ENCODE measurements at regions not wholly inside any gene's neighbourhood (a gene's known extent, or its start where the extent isn't known, plus 50 kb on each side); places are given as distances from the start of the nearest gene placed in this dataset.

DNA sequence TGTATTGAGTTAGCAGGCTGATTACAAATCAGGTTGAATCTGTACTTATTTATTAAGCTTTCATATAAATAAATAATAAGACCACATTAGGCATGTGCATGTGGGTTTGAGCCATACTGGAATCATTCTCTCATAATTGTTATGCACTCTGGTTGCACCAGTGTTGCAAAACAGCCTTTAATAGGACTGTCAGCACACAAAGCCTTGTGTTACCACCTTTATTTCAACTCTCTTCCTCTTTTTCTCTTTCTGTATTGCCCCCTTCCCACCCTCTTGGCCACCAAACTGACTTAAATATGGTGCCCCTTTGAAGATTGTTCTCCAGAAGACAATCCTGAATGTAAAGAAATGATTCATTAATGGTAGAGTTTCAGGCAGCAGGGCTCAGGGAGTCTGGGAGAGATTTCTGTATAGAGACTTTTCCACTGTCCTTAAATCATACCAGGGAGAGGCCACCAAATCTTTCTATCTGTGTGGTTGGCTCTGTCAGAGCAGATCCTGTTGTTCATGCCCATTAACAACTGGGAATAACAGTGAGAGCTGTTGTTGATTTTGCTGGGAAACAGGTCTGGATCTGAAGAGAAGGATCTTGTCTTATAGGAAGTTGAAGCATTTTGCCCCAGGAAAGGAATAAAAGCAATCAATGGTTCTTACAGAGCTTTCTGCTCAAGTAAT, 131.6 kb upstream of the SOX4 start:
- DNase-seq, result no peak

DNA sequence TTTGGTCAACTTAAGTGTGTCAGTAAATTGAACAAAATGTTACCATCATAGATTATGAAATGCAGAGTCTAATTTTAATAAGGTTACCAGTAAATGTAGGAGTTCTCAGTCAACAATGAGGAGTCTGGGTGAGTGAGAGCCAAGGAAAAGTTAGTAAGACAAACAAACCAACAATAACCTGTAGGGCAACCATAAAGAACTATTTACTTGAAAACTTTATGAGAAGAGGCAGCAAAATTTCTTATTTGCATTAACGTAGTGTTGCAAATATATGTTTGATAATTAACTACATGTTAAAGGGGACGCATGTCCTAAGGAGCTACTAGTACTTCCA, 131.1 kb upstream of the SOX4 start:
- no peak for DNase-seq

GRCh38 chr6:21467091-21467490, 126.5 kb upstream of the SOX4 start:
- DNase-seq, result no peak

DNA sequence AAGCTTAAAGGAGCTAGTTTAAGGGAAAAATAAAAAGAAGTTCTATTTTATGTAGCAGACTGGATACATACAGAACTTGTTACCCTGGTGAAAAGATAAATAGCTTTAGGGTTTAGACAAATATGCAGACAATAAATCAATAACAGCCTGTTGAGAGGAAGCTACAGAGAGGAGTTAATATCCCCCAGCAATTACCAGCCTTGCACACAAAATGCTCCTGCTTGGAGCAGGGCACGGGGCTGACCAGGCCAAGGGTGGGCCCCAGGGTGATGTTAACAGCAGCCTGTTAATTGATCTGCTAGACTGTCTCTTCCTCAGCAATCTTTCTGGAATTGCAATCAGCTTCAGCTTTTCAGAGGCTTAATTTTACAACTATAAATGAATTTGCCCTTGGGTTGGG, 125.1 kb upstream of the SOX4 start:
- no peak for DNase-seq

- DNase-seq, result no peak
Measured at GRCh38 chr6:21469213-21469612, 124.3 kb upstream of the SOX4 start.

- DNase-seq, result no peak
Measured at GRCh38 chr6:21476112-21476511, 117.4 kb upstream of the SOX4 start.

GRCh38 chr6:21478411-21478810, 115.1 kb upstream of the SOX4 start:
- no peak for DNase-seq

DNA sequence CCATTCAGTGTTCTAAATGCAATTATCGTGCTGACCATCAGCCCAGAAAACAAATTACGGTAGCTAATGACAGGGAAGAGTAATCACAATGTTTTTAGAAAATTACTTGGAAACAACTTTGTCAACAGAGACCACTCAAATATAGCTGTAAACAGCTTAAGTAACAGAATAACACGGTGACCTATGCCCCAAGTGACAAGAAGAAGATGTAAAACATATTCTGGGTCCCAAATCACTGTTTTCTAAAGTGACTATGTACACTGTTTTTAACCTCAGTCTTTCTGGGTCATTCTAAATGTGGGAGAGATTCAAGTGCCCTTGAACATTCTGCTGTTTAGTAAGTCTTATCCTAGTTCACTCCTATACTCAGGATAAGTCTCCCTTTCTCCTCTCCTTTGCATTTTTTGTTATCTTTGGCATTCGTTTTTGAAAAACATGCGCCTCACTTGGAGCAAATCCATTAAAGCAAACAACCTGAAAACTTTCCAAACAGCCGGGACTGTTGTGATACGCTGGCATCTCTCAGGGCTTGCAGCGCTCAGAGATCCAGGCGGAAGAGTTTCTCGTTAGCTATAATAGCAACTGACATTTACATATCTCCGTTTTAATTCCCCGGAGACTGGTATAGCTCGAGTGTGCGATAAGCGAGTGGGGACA, 114.5 kb upstream of the SOX4 start:
- peak in 9 of 58 donors; percentile 0 to 10 (median 2) for DNase-seq

DNA sequence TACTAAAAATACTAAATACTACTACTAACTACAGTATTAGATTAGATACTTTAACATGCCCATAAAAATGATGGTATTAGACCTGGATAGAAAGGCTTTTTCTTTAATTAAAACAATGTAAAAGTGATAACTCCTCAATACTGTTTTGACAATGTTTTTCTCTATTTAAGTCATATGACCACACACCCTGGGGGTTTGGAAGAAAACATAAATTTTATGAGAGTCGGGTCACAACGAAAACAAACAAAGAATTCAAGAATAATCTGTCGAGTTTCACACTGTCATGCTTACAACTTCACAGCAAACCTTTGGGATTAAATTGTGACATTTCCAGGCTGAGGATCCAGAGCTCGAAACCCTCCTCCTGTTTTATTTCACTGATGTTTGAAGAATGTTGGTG, 107.4 kb upstream of the SOX4 start:
- no peak for DNase-seq

GRCh38 chr6:21489826-21490225, 103.7 kb upstream of the SOX4 start:
- no peak for DNase-seq

DNA sequence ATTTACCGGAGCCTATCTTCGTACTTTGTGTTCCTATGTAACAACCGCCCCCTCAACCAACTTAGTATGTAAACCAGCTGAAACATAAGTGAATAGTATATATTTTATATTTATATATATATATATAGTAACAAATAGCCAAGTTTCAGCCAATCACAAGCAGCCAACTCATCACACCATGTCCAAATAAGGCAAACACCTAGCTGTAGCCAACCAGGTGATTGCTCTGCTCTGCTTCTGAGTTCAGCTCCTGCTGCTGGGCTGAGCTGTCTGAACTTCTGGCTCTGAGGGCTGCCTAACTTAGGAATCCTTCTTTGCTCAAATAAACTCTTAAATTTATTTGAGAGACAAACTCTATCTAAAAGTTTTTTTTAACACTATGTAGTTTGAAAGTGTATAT, 101.6 kb upstream of the SOX4 start:
- DNase-seq, result no peak

- no peak for DNase-seq
Measured at GRCh38 chr6:21494505-21494904, 99.0 kb upstream of the SOX4 start.

GRCh38 chr6:21496196-21496595, 97.4 kb upstream of the SOX4 start:
- DNase-seq, result no peak

DNA sequence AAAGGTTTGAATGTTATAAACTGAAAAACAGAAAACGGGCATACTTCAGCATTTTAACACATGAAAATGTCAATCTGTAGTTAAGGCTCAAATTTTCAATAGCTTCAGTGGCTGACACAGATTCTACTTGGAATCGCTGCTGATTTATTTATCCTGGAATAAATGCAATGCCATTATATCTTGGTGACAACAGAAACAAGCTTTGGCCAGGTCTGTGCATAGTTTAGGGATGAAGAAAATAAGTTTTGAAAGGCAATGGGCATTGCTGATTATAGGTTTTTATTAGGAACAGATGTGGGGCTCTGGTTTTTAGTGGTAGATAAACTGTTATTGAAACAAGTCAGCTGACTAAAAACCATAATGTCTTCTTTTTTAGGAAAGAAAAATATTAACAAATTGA, 96.8 kb upstream of the SOX4 start:
- DNase-seq, result no peak

- no peak for DNase-seq
Measured at GRCh38 chr6:21500314-21501020, 93.1 kb upstream of the SOX4 start.

- DNase-seq, result no peak
Measured at GRCh38 chr6:21501021-21501354, 92.6 kb upstream of the SOX4 start.

DNA sequence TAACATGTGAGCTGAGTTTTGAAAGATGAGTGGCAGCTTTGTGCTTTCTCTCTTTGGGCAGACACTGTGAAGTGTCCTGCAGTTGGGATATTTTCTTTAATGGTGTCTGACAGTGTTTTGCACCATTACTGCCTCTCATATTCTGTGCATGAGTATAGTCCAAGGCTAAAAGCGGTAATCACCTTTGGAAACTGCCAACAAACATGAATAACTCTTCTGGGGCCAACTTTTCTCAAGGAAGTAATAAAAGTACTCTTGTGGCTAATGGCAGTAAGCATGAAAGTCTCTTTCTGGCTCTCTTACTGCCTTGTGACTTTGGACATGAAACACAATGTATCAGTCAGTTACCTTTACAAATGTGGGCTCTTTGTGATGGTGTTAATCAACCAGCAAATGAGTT, 91.7 kb upstream of the SOX4 start:
- no peak for DNase-seq

GRCh38 chr6:21502682-21503081, 90.9 kb upstream of the SOX4 start:
- DNase-seq, result no peak

DNA sequence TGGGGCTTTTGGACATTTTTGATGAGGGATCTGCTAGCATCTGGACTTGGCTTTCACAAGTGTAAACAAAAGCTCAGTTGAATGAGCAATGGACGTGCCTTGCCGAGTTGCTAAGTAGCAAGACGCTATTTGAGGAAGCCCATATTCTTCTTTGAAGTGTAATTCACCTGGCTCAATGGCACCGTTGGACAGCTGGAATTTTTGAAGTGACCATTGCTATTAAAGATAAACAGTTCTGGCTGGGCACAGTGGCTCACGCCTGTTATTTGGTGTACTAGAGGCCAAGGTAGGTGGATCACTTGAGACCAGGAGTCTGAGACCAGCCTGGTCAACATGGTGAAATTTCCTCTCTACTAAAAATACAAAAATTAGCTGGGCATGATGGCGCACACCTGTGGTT, 88.8 kb upstream of the SOX4 start:
- DNase-seq, result no peak

- no peak for DNase-seq
Measured at GRCh38 chr6:21505574-21505990, 88.0 kb upstream of the SOX4 start.

DNA sequence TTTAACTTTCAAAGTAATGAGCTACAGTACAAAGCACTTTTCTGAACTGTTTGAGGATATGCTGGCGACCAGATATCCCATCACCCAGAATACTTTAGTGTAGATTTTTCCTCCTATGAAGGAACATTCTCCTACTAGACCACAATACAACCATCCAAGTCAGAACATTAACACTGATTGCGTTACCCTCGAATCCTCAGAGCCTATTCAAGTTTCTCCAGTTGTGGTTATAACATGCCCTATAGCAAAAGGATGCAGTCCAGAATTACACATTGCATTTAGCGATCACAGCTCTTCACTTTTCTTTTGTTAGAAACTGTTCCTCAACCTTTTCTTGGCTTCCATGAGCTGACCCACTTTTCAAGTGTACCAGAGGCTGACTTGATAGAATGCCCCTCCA, 87.4 kb upstream of the SOX4 start:
- no peak for DNase-seq

DNA sequence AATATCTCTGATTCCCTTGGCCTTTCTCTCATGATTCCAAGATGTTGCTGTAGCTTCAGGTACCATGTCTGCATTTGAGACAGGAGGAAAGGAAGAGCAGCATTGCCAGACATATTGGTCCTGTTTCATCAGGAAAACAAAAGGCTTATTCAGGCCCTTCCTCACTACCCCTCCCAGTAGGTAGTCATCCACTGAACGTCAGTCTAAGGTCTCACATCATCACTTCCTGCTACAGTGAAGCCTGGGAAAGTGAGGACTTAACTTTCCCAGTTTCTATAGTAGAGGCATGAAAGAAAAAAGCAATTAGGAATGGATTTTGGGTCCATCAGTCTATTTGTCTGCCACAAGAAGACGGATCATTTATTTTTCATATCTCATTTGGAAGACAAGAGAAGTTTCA, 85.7 kb upstream of the SOX4 start:
- no peak for DNase-seq

DNA sequence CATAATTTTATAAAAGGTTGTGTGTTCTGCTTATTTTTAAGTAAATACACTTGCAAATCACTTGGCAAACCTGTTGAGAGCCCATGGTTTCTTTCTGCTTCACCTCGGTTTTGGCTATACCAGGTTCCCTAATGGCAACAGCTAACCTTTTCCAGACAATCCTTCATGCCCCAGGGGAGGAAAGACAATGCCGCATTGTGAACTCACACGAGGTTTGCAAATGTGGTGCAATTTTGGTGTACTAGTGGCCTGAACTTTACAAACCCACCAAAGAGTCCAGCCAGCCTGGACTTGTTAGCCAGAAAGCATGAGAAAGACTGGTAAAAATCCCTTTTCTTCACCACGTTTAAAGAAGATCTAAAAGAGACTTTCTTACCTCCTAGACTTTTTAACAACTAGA, 84.8 kb upstream of the SOX4 start:
- DNase-seq, result no peak

All from anterior cingulate cortex (tissue), 58 donors.